H1 (cell line): ENCODE measurements at regions not wholly inside any gene's neighbourhood (a gene's known extent, or its start where the extent isn't known, plus 50 kb on each side); places are given as distances from the start of the nearest gene placed in this dataset.

Experiments used
- CTCF ChIA-PET: fragments of 300-600 bp; sonication (Branson Sonifier 250); formaldehyde crosslinking; loops from one replicate; lab custom pipeline; 2021; ENCODE audit not compliant: partially characterized antibody; lab: Charles Lee
- POLR2A ChIA-PET: fragments of 300-600 bp; sonication (Branson Sonifier 250); formaldehyde crosslinking; loops from one replicate; lab custom pipeline; 2021; ENCODE audit warnings: inconsistent platforms; ENCODE audit not compliant: partially characterized antibody; lab: Charles Lee
- DNase-seq, 2 experiments: peaks; one replicate each; pipeline versions ENCODE4 v3.0.0 to v3.0.0-alpha.2; 2010 to 2022; ENCODE audit warnings: low spot score in 2 of 2, low read depth in 1 of 2, mixed read lengths in 1 of 2
- FAIRE-seq: peaks from 2 replicates; lab custom pipeline; 2011; peaks lifted over from hg19 to GRCh38; lab: Jason Lieb, UNC
- H2AFZ ChIP-seq: 2 replicates; pipeline ENCODE4 v1.8.1; 2012; ENCODE audit warnings: low read length, inconsistent platforms
- H2AK5ac ChIP-seq: 2 replicates; pipeline ENCODE4 v1.6.1; 2013; ENCODE audit warnings: low read depth, low read length
- H2BK120ac ChIP-seq: replicated peaks from 2 replicates; pipeline ENCODE3; 2013; ENCODE audit warnings: low read depth, low read length, inconsistent platforms
- H2BK12ac ChIP-seq: 2 replicates; pipeline ENCODE4 v1.6.1; 2013; ENCODE audit warnings: low read depth, low read length
- H2BK15ac ChIP-seq: 2 replicates; pipeline ENCODE4 v1.6.1; 2013; ENCODE audit warnings: low read length
- H2BK20ac ChIP-seq: 2 replicates; pipeline ENCODE4 v1.6.1; 2013; ENCODE audit warnings: low read length
- H2BK5ac ChIP-seq: 2 replicates; pipeline ENCODE4 v1.6.1; 2013; ENCODE audit warnings: low read depth, low read length
- H3K14ac ChIP-seq: 2 replicates; pipeline ENCODE4 v1.6.1; 2013; ENCODE audit warnings: inconsistent platforms; ENCODE audit not compliant: insufficient read length
- H3K18ac ChIP-seq: 2 replicates; pipeline ENCODE4 v1.6.1; 2013; ENCODE audit warnings: low read length; ENCODE audit errors: extremely low read depth
- H3K23ac ChIP-seq: 2 replicates; pipeline ENCODE4 v1.6.1; 2013; ENCODE audit warnings: inconsistent platforms; ENCODE audit not compliant: insufficient read length
- H3K23me2 ChIP-seq: 2 replicates; pipeline ENCODE4 v1.6.1; 2013; ENCODE audit warnings: low read depth, low read length
- H3K27ac ChIP-seq: 2 replicates; pipeline ENCODE4 v1.6.1; 2011; ENCODE audit warnings: low read depth, low read length, inconsistent platforms
- H3K27me3 ChIP-seq, 4 experiments: replicated peaks in 1 of 4; 1 replicate in 1 of 4; 2 replicates in 3 of 4; pipeline versions ENCODE4 v1.6.1 to v1.8.1; 2011 to 2013; ENCODE audit warnings: low read length in 3 of 4, mild to moderate bottlenecking in 3 of 4, inconsistent platforms in 2 of 4, mixed read lengths in 2 of 4, moderate library complexity in 1 of 4; ENCODE audit not compliant: control insufficient read depth in 3 of 4, insufficient read depth in 3 of 4; ENCODE audit errors: extremely low read depth in 1 of 4
- H3K36me3 ChIP-seq, 4 experiments: 2 replicates each; pipeline versions ENCODE4 v1.6.1 to v1.8.1; 2011 to 2013; ENCODE audit warnings: mild to moderate bottlenecking in 4 of 4, low read length in 3 of 4, moderate library complexity in 2 of 4, control low read depth in 1 of 4, inconsistent platforms in 1 of 4; ENCODE audit not compliant: insufficient read depth in 4 of 4, control insufficient read depth in 2 of 4
- H3K4ac ChIP-seq: replicated peaks from 2 replicates; pipeline ENCODE3; 2013; ENCODE audit warnings: low read length, low read depth, mixed read lengths, inconsistent platforms; ENCODE audit not compliant: insufficient read length
- H3K4me1 ChIP-seq, 4 experiments: replicated peaks in 1 of 4; 1 replicate in 1 of 4; 2 replicates in 3 of 4; pipeline versions ENCODE4 v1.6.1 to v1.8.1; 2011 to 2013; ENCODE audit warnings: low read length in 3 of 4, inconsistent platforms in 2 of 4, mixed read lengths in 1 of 4; ENCODE audit not compliant: insufficient read depth in 4 of 4, control insufficient read depth in 3 of 4
- H3K4me2 ChIP-seq, 2 experiments: 2 replicates each; pipeline versions ENCODE4 v1.6.1 to v1.8.1; 2011 to 2013; ENCODE audit warnings: low read depth in 2 of 2, low read length in 2 of 2, control low read depth in 1 of 2, inconsistent platforms in 1 of 2, mild to moderate bottlenecking in 1 of 2; ENCODE audit not compliant: insufficient read depth in 1 of 2
- H3K4me3 ChIP-seq, 4 experiments: fragments of 200-600, 300-600 bp in 1 of 4; sonication (generic), shearing (Covaris generic), sonication (Bioruptor Twin) in 1 of 4; 2 replicates each; pipeline versions ENCODE4 v1.5.1 to v1.8.1; 2011 to 2016; ENCODE audit warnings: low read length in 4 of 4, low read depth in 3 of 4, control low read depth in 2 of 4, inconsistent platforms in 2 of 4, mild to moderate bottlenecking in 2 of 4, mixed read lengths in 1 of 4, moderate library complexity in 1 of 4; ENCODE audit not compliant: insufficient read depth in 2 of 4; ENCODE audit errors: extremely low read depth in 1 of 4
- H3K56ac ChIP-seq: replicated peaks from 2 replicates; pipeline ENCODE3; 2013; ENCODE audit warnings: low read depth, mild to moderate bottlenecking, mixed read lengths, low read length, inconsistent platforms; ENCODE audit not compliant: insufficient read length
- H3K79me1 ChIP-seq: 2 replicates; pipeline ENCODE4 v1.6.1; 2013; ENCODE audit warnings: low read depth, low read length, control low read depth
- H3K79me2 ChIP-seq, 2 experiments: 2 replicates each; pipeline versions ENCODE4 v1.6.1 to v1.8.1; 2012 to 2013; ENCODE audit warnings: low read length in 2 of 2, mild to moderate bottlenecking in 2 of 2, inconsistent platforms in 1 of 2; ENCODE audit not compliant: insufficient read depth in 2 of 2, control insufficient read depth in 1 of 2
- H3K9ac ChIP-seq, 4 experiments: replicated peaks in 1 of 4; 1 replicate in 1 of 4; 2 replicates in 3 of 4; pipeline versions ENCODE4 v1.6.1 to v1.8.1; 2011 to 2013; ENCODE audit warnings: low read depth in 3 of 4, low read length in 3 of 4, control low read depth in 2 of 4, mild to moderate bottlenecking in 2 of 4, moderate library complexity in 2 of 4, inconsistent platforms in 1 of 4; ENCODE audit errors: extremely low read depth in 1 of 4
- H3K9me3 ChIP-seq, 2 experiments: 2 replicates each; pipeline versions ENCODE4 v1.6.1 to v1.8.1; 2012 to 2013; ENCODE audit warnings: mild to moderate bottlenecking in 2 of 2, moderate library complexity in 2 of 2, control low read depth in 1 of 2, inconsistent platforms in 1 of 2, low read depth in 1 of 2, low read length in 1 of 2, mixed read lengths in 1 of 2; ENCODE audit not compliant: insufficient read depth in 2 of 2
- H4K20me1 ChIP-seq, 2 experiments: replicated peaks in 1 of 2; 2 replicates each; pipeline versions ENCODE3 to v1.8.1; 2011 to 2013; ENCODE audit warnings: inconsistent platforms in 2 of 2, low read length in 2 of 2, mild to moderate bottlenecking in 1 of 2; ENCODE audit not compliant: insufficient read depth in 2 of 2, control insufficient read depth in 1 of 2
- H4K5ac ChIP-seq: 2 replicates; pipeline ENCODE4 v1.6.1; 2013; ENCODE audit warnings: low read length, low read depth, mixed read lengths, inconsistent platforms; ENCODE audit not compliant: insufficient read length
- H4K8ac ChIP-seq: 2 replicates; pipeline ENCODE4 v1.8.0; 2013; ENCODE audit warnings: mild to moderate bottlenecking, moderate library complexity, low read length, inconsistent platforms; ENCODE audit not compliant: insufficient read depth; ENCODE audit errors: extremely low read depth
- H4K91ac ChIP-seq: replicated peaks from 2 replicates; pipeline ENCODE3; 2013; ENCODE audit warnings: low read length, mixed read lengths, inconsistent platforms; ENCODE audit not compliant: insufficient read length
- ASH2L ChIP-seq: fragments of 200-600, 300-600 bp; sonication (generic); IDR thresholded peaks from one replicate; pipeline ENCODE4 v1.7.1; 2017; ENCODE audit warnings: low read length
- BRCA1 ChIP-seq: IDR thresholded peaks from 2 replicates; pipeline ENCODE4 v1.6.1; 2012; ENCODE audit warnings: low read depth, low read length, improper control_type of control experiment
- JUN ChIP-seq: IDR thresholded peaks from 2 replicates; pipeline ENCODE4 v1.6.1; 2011; ENCODE audit warnings: low read depth, mild to moderate bottlenecking, improper control_type of control experiment, low read length
- POU5F1 ChIP-seq: IDR thresholded peaks from 2 replicates; pipeline ENCODE4 v1.6.1; 2011; ENCODE audit warnings: low read depth, mild to moderate bottlenecking, low read length, moderate library complexity
- SIN3A ChIP-seq, 2 experiments: IDR thresholded peaks in 1 of 2; conservative IDR thresholded peaks in 1 of 2; 2 replicates each; pipeline ENCODE4 v1.6.1; 2011 to 2012; ENCODE audit warnings: low read length in 2 of 2, improper control_type of control experiment in 1 of 2, low read depth in 1 of 2, mild to moderate bottlenecking in 1 of 2
- SRF ChIP-seq: IDR thresholded peaks from 2 replicates; pipeline ENCODE4 v1.6.1; 2011; ENCODE audit warnings: mild to moderate bottlenecking, low read depth, low read length, moderate library complexity
- WGBS, 2 experiments: shearing (Covaris generic) in 1 of 2; methylation state at CpG; one replicate each; pipeline versions ENCODE4 v1.1.6 to v1.1.7; 2013 to 2015; ENCODE audit warnings: low lambda C conversion rate in 2 of 2, mixed read lengths in 2 of 2, inconsistent platforms in 1 of 2, low coverage in 1 of 2, missing lambda C conversion rate in 1 of 2; ENCODE audit not compliant: insufficient replicate concordance in 2 of 2, insufficient coverage in 1 of 2, insufficient read length in 1 of 2; ENCODE audit errors: extremely low coverage in 1 of 2, missing lambda C conversion rate in 1 of 2; 5-methylcytosine and 5-hydroxymethylcytosine counted together

GRCh38 chr6:122220254-122220653 lies 179.2 kb upstream of the HSF2 start:
- ChIA-PET CTCF (no interaction called here), POLR2A (no interaction called here)

More at GRCh38 chr6:122220254-122220653, 179.2 kb upstream of the HSF2 start:
- Histone ChIP-seq H3K14ac (no peak overlapping the region), H3K4me2 (no peak overlapping the region), H3K23ac (no peak overlapping the region), H3K4me1 (no peaks in the 10 kb centered on the region), H2BK15ac (no peak overlapping the region), H4K8ac (no peak overlapping the region), H3K18ac (no peak overlapping the region), H3K9ac (no peak overlapping the region; a peak in 1 of 7 replicates), H3K27ac (no peak overlapping the region), H2BK20ac (no peak overlapping the region), H4K20me1 (no peaks in the 10 kb centered on the region), H4K5ac (no peak overlapping the region), H3K27me3 (no peaks in the 10 kb centered on the region), H3K9me3 (no peaks in the 10 kb centered on the region), H3K4ac (no peak overlapping the region), H2AK5ac (no peak overlapping the region), H3K4me3 (no peak overlapping the region), H3K79me1 (no peaks in the 10 kb centered on the region), H3K23me2 (no peaks in the 10 kb centered on the region)
- 95% methylated on average over 2 of the region's 2 CpGs; no CpG with 5 or more reads in 1 of the 2 experiments for WGBS, 2 experiments
- FAIRE-seq = no peak
- TF ChIP-seq SRF (no peak), ASH2L (no peak), POU5F1 (no peak), SIN3A (conservative IDR thresholded peaks at IDR 0.05 in 1 of 2, IDR thresholded peaks at IDR 0.05 in 1 of 2; ENCODE audit: low read depth in 1 of 2, low read length in 2 of 2) (no peak), JUN (no peak), BRCA1 (no peak)
- TF ChIP-seq, all 59 proteins: peak for 0
- Histone ChIP-seq H2AFZ (no peak overlapping the region), H2BK120ac (peak overlapping the region; percentile 73), H2BK5ac (no peak overlapping the region), H3K79me2 (no peaks in the 10 kb centered on the region), H3K36me3 (no peaks in the 10 kb centered on the region), H3K56ac (no peak overlapping the region), H4K91ac (no peak overlapping the region), H2BK12ac (no peak overlapping the region)
- DNase-seq = no peak
